Smooth muscle cell (in vitro differentiated cells): ENCODE measurements at regions not wholly inside any gene's neighbourhood (a gene's known extent, or its start where the extent isn't known, plus 50 kb on each side); places are given as distances from the start of the nearest gene placed in this dataset.

Experiments
- DNase-seq: peaks from one replicate; lab custom pipeline; 2025; ENCODE audit not compliant: unreplicated experiment; lab: John Stamatoyannopoulos, UW
- H2AFZ ChIP-seq: fragments of 200-600 bp; sonication (generic); 2 replicates; pipeline ENCODE4 v1.6.0; 2016; ENCODE audit warnings: antibody characterized with exemption, low read depth, mild to moderate bottlenecking
- H3F3A ChIP-seq: fragments of 200-600 bp; sonication (generic); 2 replicates; pipeline ENCODE4 v1.6.0; 2017; ENCODE audit warnings: antibody characterized with exemption, low read depth
- H3K27ac ChIP-seq: fragments of 200-600 bp; sonication (generic); 2 replicates; pipeline ENCODE4 v1.5.1; 2016; ENCODE audit warnings: low read depth, mild to moderate bottlenecking
- H3K27me3 ChIP-seq: fragments of 200-600 bp; sonication (generic); 2 replicates; pipeline ENCODE4 v1.6.1; 2016; ENCODE audit warnings: low read depth, mild to moderate bottlenecking
- H3K36me3 ChIP-seq: fragments of 200-600 bp; sonication (generic); 2 replicates; pipeline ENCODE4 v1.5.1; 2016; ENCODE audit warnings: low read depth
- H3K4me1 ChIP-seq: fragments of 200-600 bp; sonication (generic); 2 replicates; pipeline ENCODE4 v1.5.1; 2016; ENCODE audit warnings: low read depth
- H3K4me2 ChIP-seq: fragments of 200-600 bp; sonication (generic); 2 replicates; pipeline ENCODE4 v1.6.0; 2016; ENCODE audit warnings: mild to moderate bottlenecking
- H3K4me3 ChIP-seq: fragments of 200-600 bp; sonication (generic); 2 replicates; pipeline ENCODE4 v1.5.1; 2016; ENCODE audit warnings: mild to moderate bottlenecking
- H3K79me2 ChIP-seq: fragments of 200-600 bp; sonication (generic); 2 replicates; pipeline ENCODE4 v1.6.0; 2016; ENCODE audit warnings: low read depth, mild to moderate bottlenecking
- H3K9ac ChIP-seq: fragments of 200-600 bp; sonication (generic); 2 replicates; pipeline ENCODE4 v1.6.0; 2016; ENCODE audit warnings: low read depth
- H3K9me3 ChIP-seq: fragments of 200-600 bp; sonication (generic); replicated peaks from 2 replicates; pipeline ENCODE4 v1.5.1; 2016; ENCODE audit warnings: low read depth
- H4K20me1 ChIP-seq: fragments of 200-600 bp; sonication (generic); 2 replicates; pipeline ENCODE4 v1.6.0; 2016; ENCODE audit warnings: low read depth
- CTCF ChIP-seq: fragments of 200-600 bp; sonication (generic); IDR thresholded peaks from 2 replicates; pipeline ENCODE4 v1.5.1; 2017; ENCODE audit warnings: borderline replicate concordance, mild to moderate bottlenecking, antibody characterized with exemption; ENCODE audit not compliant: insufficient read depth, poor library complexity, severe bottlenecking
- WGBS: methylation state at CpG from one replicate; pipeline ENCODE4 v1.1.7; 2016; ENCODE audit warnings: low lambda C conversion rate; 5-methylcytosine and 5-hydroxymethylcytosine counted together

- WGBS = 54% methylated on average over 5 of the region's 5 CpGs
- no peaks in the 10 kb centered on the region for H3K4me1 ChIP-seq
- no peaks in the 10 kb centered on the region for H3K36me3 ChIP-seq
- no peak overlapping the region for H3K4me2 ChIP-seq
- no peaks in the 10 kb centered on the region for H3K9me3 ChIP-seq
- H3K27ac ChIP-seq = no peak overlapping the region
- TF ChIP-seq CTCF = no peak
- no peaks in the 10 kb centered on the region for H3F3A ChIP-seq
- peaks cover 22% of the 10 kb centered on the region for H3K27me3 ChIP-seq
- H2AFZ ChIP-seq = no peak overlapping the region
- DNase-seq = no peak
- no peak overlapping the region for H3K9ac ChIP-seq
- H4K20me1 ChIP-seq = no peaks in the 10 kb centered on the region
- no peaks in the 10 kb centered on the region for H3K79me2 ChIP-seq
- no peak overlapping the region for H3K4me3 ChIP-seq
These were observed 58.1 kb upstream of the COX10 start for GRCh38 chr17:14011036-14011692.

- Histone ChIP-seq H3K4me3 (no peak overlapping the region), H3K4me1 (no peaks in the 10 kb centered on the region), H2AFZ (no peak overlapping the region), H3K79me2 (no peaks in the 10 kb centered on the region), H3K9ac (no peak overlapping the region), H3K27me3 (peaks cover 22% of the 10 kb centered on the region), H3K9me3 (no peaks in the 10 kb centered on the region), H3K27ac (no peak overlapping the region), H3K36me3 (no peaks in the 10 kb centered on the region), H3F3A (no peaks in the 10 kb centered on the region), H4K20me1 (no peaks in the 10 kb centered on the region), H3K4me2 (no peak overlapping the region)
- no peak for DNase-seq
- no peak for TF ChIP-seq CTCF
- whole genome bisulfite sequencing = 88% methylated on average over 4 of the region's 4 CpGs
These were observed 57.4 kb upstream of the COX10 start for GRCh38 chr17:14011740-14012405.

GRCh38 chr17:14014657-14015056 is 54.6 kb upstream of the COX10 start:
- no peak overlapping the region for H2AFZ ChIP-seq
- no peak for TF ChIP-seq CTCF
- WGBS = 83% methylated on average over 7 of the region's 7 CpGs
- no peak overlapping the region for H3K4me2 ChIP-seq
- H3K27me3 ChIP-seq = peaks cover 15% of the 10 kb centered on the region
- H3K36me3 ChIP-seq = no peaks in the 10 kb centered on the region
- no peaks in the 10 kb centered on the region for H3K79me2 ChIP-seq
- no peak overlapping the region for H3K4me3 ChIP-seq
- H3K4me1 ChIP-seq = no peaks in the 10 kb centered on the region
- no peak for DNase-seq
- no peaks in the 10 kb centered on the region for H3F3A ChIP-seq
- no peaks in the 10 kb centered on the region for H3K9me3 ChIP-seq
- H3K9ac ChIP-seq = no peak overlapping the region
- H3K27ac ChIP-seq = no peak overlapping the region
- no peaks in the 10 kb centered on the region for H4K20me1 ChIP-seq

GRCh38 chr17:14015271-14015670 is 54.0 kb upstream of the COX10 start:
- Histone ChIP-seq H4K20me1 (no peaks in the 10 kb centered on the region), H3K36me3 (no peaks in the 10 kb centered on the region), H3K4me2 (no peak overlapping the region), H3K27me3 (peaks cover 15% of the 10 kb centered on the region), H2AFZ (no peak overlapping the region), H3K4me1 (no peaks in the 10 kb centered on the region), H3K9ac (no peak overlapping the region), H3K27ac (no peak overlapping the region), H3F3A (no peaks in the 10 kb centered on the region), H3K4me3 (no peak overlapping the region), H3K9me3 (no peaks in the 10 kb centered on the region), H3K79me2 (no peaks in the 10 kb centered on the region)
- DNase-seq = no peak
- WGBS = 89% methylated on average over 14 of the region's 14 CpGs
- no peak for TF ChIP-seq CTCF
